ENCODE measurements at regions not wholly inside any gene's neighbourhood (a gene's known extent, or its start where the extent isn't known, plus 50 kb on each side); places are given as distances from the start of the nearest gene placed in this dataset.
A peak's percentile ranks its signal among the peaks of the same experiment; 100 is the strongest.

DNA sequence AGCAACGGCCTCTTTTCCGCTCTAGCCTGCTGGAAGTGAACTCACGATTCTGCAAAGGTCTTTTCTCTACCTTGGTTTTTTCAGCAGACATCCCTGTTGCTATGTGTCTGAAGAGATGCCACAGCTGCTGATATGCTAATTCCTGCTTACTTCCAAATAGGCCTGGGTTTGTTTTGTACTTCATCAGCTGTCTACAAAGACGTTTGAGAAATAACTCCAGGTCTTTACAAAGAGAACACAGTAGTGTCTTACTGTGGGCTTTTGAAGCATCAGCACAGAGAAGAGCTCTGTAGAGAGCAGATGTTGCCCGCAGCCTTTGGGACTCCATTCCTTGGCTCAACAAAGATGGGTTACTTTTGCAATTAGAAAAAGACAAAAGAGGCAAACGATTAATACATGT, 1366.5 kb downstream of the AACS start:
- no peak for DNase-seq (ENCODE audit: low read depth)
- H3K4me3 ChIP-seq (ENCODE audit: low read length): no peak overlapping the region
- TF ChIP-seq, protein P1, sequence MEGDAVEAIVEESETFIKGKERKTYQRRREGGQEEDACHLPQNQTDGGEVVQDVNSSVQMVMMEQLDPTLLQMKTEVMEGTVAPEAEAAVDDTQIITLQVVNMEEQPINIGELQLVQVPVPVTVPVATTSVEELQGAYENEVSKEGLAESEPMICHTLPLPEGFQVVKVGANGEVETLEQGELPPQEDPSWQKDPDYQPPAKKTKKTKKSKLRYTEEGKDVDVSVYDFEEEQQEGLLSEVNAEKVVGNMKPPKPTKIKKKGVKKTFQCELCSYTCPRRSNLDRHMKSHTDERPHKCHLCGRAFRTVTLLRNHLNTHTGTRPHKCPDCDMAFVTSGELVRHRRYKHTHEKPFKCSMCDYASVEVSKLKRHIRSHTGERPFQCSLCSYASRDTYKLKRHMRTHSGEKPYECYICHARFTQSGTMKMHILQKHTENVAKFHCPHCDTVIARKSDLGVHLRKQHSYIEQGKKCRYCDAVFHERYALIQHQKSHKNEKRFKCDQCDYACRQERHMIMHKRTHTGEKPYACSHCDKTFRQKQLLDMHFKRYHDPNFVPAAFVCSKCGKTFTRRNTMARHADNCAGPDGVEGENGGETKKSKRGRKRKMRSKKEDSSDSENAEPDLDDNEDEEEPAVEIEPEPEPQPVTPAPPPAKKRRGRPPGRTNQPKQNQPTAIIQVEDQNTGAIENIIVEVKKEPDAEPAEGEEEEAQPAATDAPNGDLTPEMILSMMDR (conservative IDR thresholded peaks at IDR 0.05; ENCODE audit: low read length): no peak

DNA sequence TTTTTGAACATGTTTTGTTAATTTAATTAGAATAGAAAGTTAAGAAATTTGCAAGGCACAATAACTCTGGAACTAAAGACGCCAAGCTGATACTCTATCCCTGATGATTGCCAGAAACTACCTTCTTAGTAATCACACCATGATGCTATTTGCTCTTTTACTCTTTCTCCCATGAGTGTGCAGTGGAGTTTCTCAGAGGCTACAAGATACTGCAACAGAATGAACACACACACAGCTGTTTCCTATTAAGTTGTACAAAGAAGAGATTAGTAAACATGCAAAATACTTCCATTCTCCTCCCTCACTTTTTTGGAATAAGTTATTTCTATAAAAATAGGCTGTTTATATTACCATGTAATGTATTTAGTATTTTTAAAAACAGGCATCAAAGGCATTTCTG, 1367.5 kb downstream of the AACS start:
- TF ChIP-seq, protein P1 (conservative IDR thresholded peaks at IDR 0.05; ENCODE audit: low read length): no peak

GRCh38 chr12:126434412-126434985, 1369.3 kb downstream of the AACS start:
- TF ChIP-seq, protein P1 (conservative IDR thresholded peaks at IDR 0.05; ENCODE audit: low read length): no peak
- no peak for DNase-seq (ENCODE audit: low read depth)
- no peak overlapping the region for H3K4me3 ChIP-seq (ENCODE audit: low read length)

More for the DNA sequence above, 1367.5 kb downstream of the AACS start:
- peak; percentile 4 for DNase-seq (ENCODE audit: low read depth)
- no peak overlapping the region for H3K4me3 ChIP-seq (ENCODE audit: low read length)

- H3K4me3 ChIP-seq (ENCODE audit: low read length): no peak overlapping the region
- TF ChIP-seq, protein P1 (conservative IDR thresholded peaks at IDR 0.05; ENCODE audit: low read length): no peak
- no peak for DNase-seq (ENCODE audit: low read depth)
Measured at GRCh38 chr12:126436041-126436440, 1370.8 kb downstream of the AACS start.

- TF ChIP-seq, protein P1 (conservative IDR thresholded peaks at IDR 0.05; ENCODE audit: low read length): no peak
- no peak for DNase-seq (ENCODE audit: low read depth)
- H3K4me3 ChIP-seq (ENCODE audit: low read length): no peak overlapping the region
Measured at GRCh38 chr12:126437934-126438333, 1372.7 kb downstream of the AACS start.

DNA sequence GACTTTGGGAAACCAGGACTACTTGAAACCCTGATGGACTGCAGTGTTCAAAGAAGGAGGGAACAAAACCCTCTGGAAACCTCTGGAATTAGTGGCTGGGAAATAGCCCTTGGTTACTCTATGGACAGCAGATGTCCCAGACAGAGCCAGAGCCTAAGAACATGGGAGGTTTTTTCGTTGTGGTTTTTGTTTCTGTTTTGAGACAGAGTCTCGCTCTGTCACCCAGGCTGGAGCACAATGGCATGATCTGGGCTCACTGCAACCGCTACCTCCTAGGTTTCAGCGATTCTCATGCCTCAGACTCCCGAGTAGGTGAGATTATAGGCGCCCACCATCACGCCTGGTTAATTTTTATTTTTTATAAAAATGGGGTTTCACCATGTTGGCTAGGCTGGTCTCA, 1378.7 kb downstream of the AACS start:
- no peak for DNase-seq (ENCODE audit: low read depth)
- H3K4me3 ChIP-seq (ENCODE audit: low read length): no peak overlapping the region
- TF ChIP-seq, protein P1 (conservative IDR thresholded peaks at IDR 0.05; ENCODE audit: low read length): no peak

DNA sequence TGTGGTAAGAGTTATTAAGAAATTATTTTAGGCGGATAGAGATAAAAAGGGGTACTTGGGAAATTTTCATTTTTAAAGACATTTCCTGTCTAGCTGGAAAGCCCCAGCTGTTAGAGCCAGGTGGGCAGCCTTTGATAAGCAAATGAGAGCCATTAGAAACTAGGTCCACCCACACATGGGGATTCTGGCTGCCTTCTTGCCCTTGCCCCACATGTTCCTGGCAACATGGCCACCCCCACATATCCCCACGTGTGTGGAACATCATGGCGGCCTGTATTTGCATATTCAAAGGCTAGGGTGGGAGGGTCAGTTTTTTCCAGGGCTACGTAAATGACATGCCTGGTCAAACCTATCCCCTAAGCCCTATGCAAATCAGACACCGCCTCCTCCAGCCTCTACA, 1382.1 kb downstream of the AACS start:
- H3K4me3 ChIP-seq (ENCODE audit: low read length): no peak overlapping the region
- TF ChIP-seq, protein P1 (conservative IDR thresholded peaks at IDR 0.05; ENCODE audit: low read length): no peak
- no peak for DNase-seq (ENCODE audit: low read depth)

All from AG10803 (cell line).